ENCODE measurements at regions not wholly inside any gene's neighbourhood (a gene's known extent, or its start where the extent isn't known, plus 50 kb on each side); places are given as distances from the start of the nearest gene placed in this dataset.

GRCh38 chr6:104484626-104485025, 375.1 kb downstream of the HACE1 start:
- Histone ChIP-seq H3K36me3 (ENCODE audit: control insufficient read depth in 1 of 2, insufficient read depth in 2 of 2, low read length in 1 of 2) (no peaks in the 10 kb centered on the region), H3K27ac (ENCODE audit: low read depth in 1 of 2, low read length in 2 of 2) (no peak overlapping the region), H3K9me3 (ENCODE audit: control insufficient read depth, low read length) (peaks cover 2% of the 10 kb centered on the region), H3K27me3 (ENCODE audit: control insufficient read depth in 1 of 2, insufficient read depth in 2 of 2, low read length in 1 of 2) (no peaks in the 10 kb centered on the region), H3K4me3 (ENCODE audit: low read length in 2 of 2) (no peak overlapping the region), H3K4me1 (ENCODE audit: control insufficient read depth in 1 of 2, insufficient read depth in 2 of 2, low read length in 2 of 2) (no peaks in the 10 kb centered on the region)
- WGBS, 2 donors, result 81 to 84% methylated on average over 3 of the region's 3 CpGs
- DNase-seq, result no peak
- no peak for ATAC-seq (ENCODE audit: low FRiP score)
- intact Hi-C loops (cut with DNase I), result no loop called here

- no peak overlapping the region for H3K27ac ChIP-seq (ENCODE audit: low read depth in 1 of 2, low read length in 2 of 2)
- DNase-seq (no peak), ATAC-seq (ENCODE audit: low FRiP score) (no peak)
- no peaks in the 10 kb centered on the region for H3K27me3 ChIP-seq (ENCODE audit: control insufficient read depth in 1 of 2, insufficient read depth in 2 of 2, low read length in 1 of 2)
- peaks cover 2% of the 10 kb centered on the region for H3K9me3 ChIP-seq (ENCODE audit: control insufficient read depth, low read length)
- intact Hi-C loops (cut with DNase I), result no loop called here
- WGBS, 2 donors, result 52 to 62% methylated on average over 1 of the region's 1 CpG
- no peaks in the 10 kb centered on the region for H3K36me3 ChIP-seq (ENCODE audit: control insufficient read depth in 1 of 2, insufficient read depth in 2 of 2, low read length in 1 of 2)
- H3K4me1 ChIP-seq (ENCODE audit: control insufficient read depth in 1 of 2, insufficient read depth in 2 of 2, low read length in 2 of 2), result no peaks in the 10 kb centered on the region
- no peak overlapping the region for H3K4me3 ChIP-seq (ENCODE audit: low read length in 2 of 2)
These were observed 375.5 kb downstream of the HACE1 start for GRCh38 chr6:104484191-104484590.

- Histone ChIP-seq H3K9me3 (ENCODE audit: control insufficient read depth, low read length) (peaks cover 2% of the 10 kb centered on the region), H3K36me3 (ENCODE audit: control insufficient read depth in 1 of 2, insufficient read depth in 2 of 2, low read length in 1 of 2) (no peaks in the 10 kb centered on the region), H3K4me1 (ENCODE audit: control insufficient read depth in 1 of 2, insufficient read depth in 2 of 2, low read length in 2 of 2) (no peaks in the 10 kb centered on the region), H3K27me3 (ENCODE audit: control insufficient read depth in 1 of 2, insufficient read depth in 2 of 2, low read length in 1 of 2) (no peaks in the 10 kb centered on the region), H3K27ac (ENCODE audit: low read depth in 1 of 2, low read length in 2 of 2) (no peak overlapping the region), H3K4me3 (ENCODE audit: low read length in 2 of 2) (no peak overlapping the region)
- WGBS, 2 donors, result 11 to 12% methylated on average over 2 of the region's 2 CpGs
- no peak for ATAC-seq (ENCODE audit: low FRiP score)
- intact Hi-C loops (cut with DNase I), result no loop called here
- DNase-seq, result no peak
These were observed 376.4 kb downstream of the HACE1 start for GRCh38 chr6:104483225-104483834.

GRCh38 chr6:104477569-104477968, 382.1 kb downstream of the HACE1 start:
- no peak for DNase-seq
- H3K27ac ChIP-seq (ENCODE audit: low read depth in 1 of 2, low read length in 2 of 2), result no peak overlapping the region
- WGBS, 2 donors, result 65 to 71% methylated on average over 2 of the region's 2 CpGs
- ATAC-seq (ENCODE audit: low FRiP score), result no peak
- H3K4me1 ChIP-seq (ENCODE audit: control insufficient read depth in 1 of 2, insufficient read depth in 2 of 2, low read length in 2 of 2), result no peaks in the 10 kb centered on the region
- intact Hi-C loops (cut with DNase I), result no loop called here
- no peaks in the 10 kb centered on the region for H3K36me3 ChIP-seq (ENCODE audit: control insufficient read depth in 1 of 2, insufficient read depth in 2 of 2, low read length in 1 of 2)
- H3K27me3 ChIP-seq (ENCODE audit: control insufficient read depth in 1 of 2, insufficient read depth in 2 of 2, low read length in 1 of 2), result no peaks in the 10 kb centered on the region
- no peak overlapping the region for H3K4me3 ChIP-seq (ENCODE audit: low read length in 2 of 2)
- H3K9me3 ChIP-seq (ENCODE audit: control insufficient read depth, low read length), result no peaks in the 10 kb centered on the region

GRCh38 chr6:104473021-104473429, 386.7 kb downstream of the HACE1 start:
- Histone ChIP-seq H3K4me1 (ENCODE audit: control insufficient read depth in 1 of 2, insufficient read depth in 2 of 2, low read length in 2 of 2) (no peaks in the 10 kb centered on the region), H3K27me3 (ENCODE audit: control insufficient read depth in 1 of 2, insufficient read depth in 2 of 2, low read length in 1 of 2) (no peaks in the 10 kb centered on the region), H3K9me3 (ENCODE audit: control insufficient read depth, low read length) (peaks cover 1% of the 10 kb centered on the region), H3K27ac (ENCODE audit: low read depth in 1 of 2, low read length in 2 of 2) (no peak overlapping the region), H3K4me3 (ENCODE audit: low read length in 2 of 2) (no peak overlapping the region), H3K36me3 (ENCODE audit: control insufficient read depth in 1 of 2, insufficient read depth in 2 of 2, low read length in 1 of 2) (no peaks in the 10 kb centered on the region)
- ATAC-seq (ENCODE audit: low FRiP score) (no peak), DNase-seq (no peak)
- intact Hi-C loops (cut with DNase I), result no loop called here
- WGBS, 2 donors, result 41 to 57% methylated on average over 4 of the region's 4 CpGs

GRCh38 chr6:104472021-104472901, 387.5 kb downstream of the HACE1 start:
- no peak overlapping the region for H3K27ac ChIP-seq (ENCODE audit: low read depth in 1 of 2, low read length in 2 of 2)
- 68 to 70% methylated on average over 9 of the region's 9 CpGs for WGBS, 2 donors
- intact Hi-C loops (cut with DNase I), result no loop called here
- no peak overlapping the region for H3K4me3 ChIP-seq (ENCODE audit: low read length in 2 of 2)
- ATAC-seq (ENCODE audit: low FRiP score) (no peak), DNase-seq (no peak)
- no peaks in the 10 kb centered on the region for H3K36me3 ChIP-seq (ENCODE audit: control insufficient read depth in 1 of 2, insufficient read depth in 2 of 2, low read length in 1 of 2)
- H3K4me1 ChIP-seq (ENCODE audit: control insufficient read depth in 1 of 2, insufficient read depth in 2 of 2, low read length in 2 of 2), result no peaks in the 10 kb centered on the region
- H3K27me3 ChIP-seq (ENCODE audit: control insufficient read depth in 1 of 2, insufficient read depth in 2 of 2, low read length in 1 of 2), result no peaks in the 10 kb centered on the region
- peaks cover 1% of the 10 kb centered on the region for H3K9me3 ChIP-seq (ENCODE audit: control insufficient read depth, low read length)

- H3K4me1 ChIP-seq (ENCODE audit: control insufficient read depth in 1 of 2, insufficient read depth in 2 of 2, low read length in 2 of 2), result no peaks in the 10 kb centered on the region
- no peak for DNase-seq
- no peaks in the 10 kb centered on the region for H3K27me3 ChIP-seq (ENCODE audit: control insufficient read depth in 1 of 2, insufficient read depth in 2 of 2, low read length in 1 of 2)
- peaks cover 1% of the 10 kb centered on the region for H3K9me3 ChIP-seq (ENCODE audit: control insufficient read depth, low read length)
- intact Hi-C loops (cut with DNase I), result no loop called here
- ATAC-seq (ENCODE audit: low FRiP score), result no peak
- no peak overlapping the region for H3K4me3 ChIP-seq (ENCODE audit: low read length in 2 of 2)
- no peaks in the 10 kb centered on the region for H3K36me3 ChIP-seq (ENCODE audit: control insufficient read depth in 1 of 2, insufficient read depth in 2 of 2, low read length in 1 of 2)
- no peak overlapping the region for H3K27ac ChIP-seq (ENCODE audit: low read depth in 1 of 2, low read length in 2 of 2)
These were observed 393.4 kb downstream of the HACE1 start for GRCh38 chr6:104466306-104466705.

GRCh38 chr6:104462811-104463599, 396.7 kb downstream of the HACE1 start:
- WGBS, 2 donors, result 81 to 85% methylated on average over 6 of the region's 6 CpGs

More at GRCh38 chr6:104462811-104463599, 396.7 kb downstream of the HACE1 start:
- no peaks in the 10 kb centered on the region for H3K4me1 ChIP-seq (ENCODE audit: control insufficient read depth in 1 of 2, insufficient read depth in 2 of 2, low read length in 2 of 2)
- H3K4me3 ChIP-seq (ENCODE audit: low read length in 2 of 2), result no peak overlapping the region
- H3K27me3 ChIP-seq (ENCODE audit: control insufficient read depth in 1 of 2, insufficient read depth in 2 of 2, low read length in 1 of 2), result no peaks in the 10 kb centered on the region
- H3K36me3 ChIP-seq (ENCODE audit: control insufficient read depth in 1 of 2, insufficient read depth in 2 of 2, low read length in 1 of 2), result no peaks in the 10 kb centered on the region
- DNase-seq (no peak), ATAC-seq (ENCODE audit: low FRiP score) (no peak)
- no peaks in the 10 kb centered on the region for H3K9me3 ChIP-seq (ENCODE audit: control insufficient read depth, low read length)
- intact Hi-C loops (cut with DNase I), result no loop called here
- no peak overlapping the region for H3K27ac ChIP-seq (ENCODE audit: low read depth in 1 of 2, low read length in 2 of 2)
